ENCODE measurements at regions not wholly inside any gene's neighbourhood (a gene's known extent, or its start where the extent isn't known, plus 50 kb on each side); places are given as distances from the start of the nearest gene placed in this dataset.

GRCh38 chr17:73783382-73783766 lies 139.1 kb upstream of the SDK2 start:
- TF ChIP-seq CTCF (IDR thresholded peaks at IDR 0.05; ENCODE audit: low read length) (no peak), EZH2phosphoT487 (IDR thresholded peaks at IDR 0.05; ENCODE audit: low read length) (no peak)

All from MM.1S (cell line).